ENCODE measurements at regions not wholly inside any gene's neighbourhood (a gene's known extent, or its start where the extent isn't known, plus 50 kb on each side); places are given as distances from the start of the nearest gene placed in this dataset.
"Not testable (repeated sequence)": the region's sequence is repeated elsewhere in the genome, so short reads cannot be mapped to it uniquely, and the experiment has no call there.

DNA sequence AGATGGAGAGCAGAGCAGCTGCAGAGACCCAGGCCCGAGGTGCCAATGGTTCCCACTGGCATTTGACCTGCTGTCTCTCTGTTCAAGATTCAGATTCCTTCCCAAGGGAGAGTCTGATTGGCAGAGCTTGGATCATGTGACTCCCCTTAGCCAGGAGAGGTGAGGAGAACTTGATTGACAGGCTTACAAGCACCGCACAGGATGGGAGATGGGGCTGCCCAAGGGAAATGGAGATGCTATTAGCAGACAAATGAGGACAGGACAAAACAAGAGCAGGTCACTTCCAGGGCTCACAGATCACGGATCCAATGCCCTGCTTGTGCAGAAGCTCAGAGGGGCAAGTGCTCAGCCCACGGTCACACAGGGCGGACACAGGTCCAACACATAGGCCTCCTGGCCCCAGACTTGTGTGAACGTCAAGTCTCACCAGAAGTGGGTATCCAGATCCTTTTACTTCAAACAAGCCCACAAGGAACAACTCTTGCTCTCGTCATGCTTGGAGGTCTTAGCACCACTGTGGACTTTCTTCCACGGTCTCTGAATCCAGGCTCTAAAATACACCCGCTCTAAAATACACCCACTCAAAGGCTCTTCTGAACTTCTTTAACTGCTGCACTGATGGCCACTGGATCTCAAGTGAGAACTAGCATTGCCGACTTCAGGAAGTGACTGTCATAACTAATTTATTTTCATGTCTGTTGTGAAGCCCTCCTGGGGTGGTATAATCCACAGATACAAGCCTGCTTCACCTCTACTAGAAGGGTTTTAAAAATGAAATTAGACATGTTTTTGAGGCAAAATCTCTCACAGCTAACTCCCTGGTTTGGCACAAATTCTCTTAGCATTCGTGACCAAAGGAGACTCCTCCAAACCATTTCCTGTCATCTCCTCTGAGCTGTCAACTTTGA is 274.9 kb downstream of the RRAGC start:
- H3K36me3 ChIP-seq (ENCODE audit: control insufficient read depth in 1 of 2, insufficient read depth in 2 of 2, low read length in 2 of 2), result no peaks in the 10 kb centered on the region
- no peak overlapping the region for H3K27ac ChIP-seq (ENCODE audit: low read length)
- peaks cover 0 to 6% of the 10 kb centered on the region in 2 donors for H3K4me1 ChIP-seq (ENCODE audit: control insufficient read depth in 1 of 2, insufficient read depth in 2 of 2, low read length in 2 of 2)
- no peak overlapping the region for H3K4me3 ChIP-seq (ENCODE audit: low read depth in 1 of 2, low read length in 2 of 2)
- peaks cover 2% of the 10 kb centered on the region for H3K27me3 ChIP-seq (ENCODE audit: low read depth, low read length)
- H3K9me3 ChIP-seq (ENCODE audit: control insufficient read depth in 1 of 2, low read length in 2 of 2), result no peaks in the 10 kb centered on the region

DNA sequence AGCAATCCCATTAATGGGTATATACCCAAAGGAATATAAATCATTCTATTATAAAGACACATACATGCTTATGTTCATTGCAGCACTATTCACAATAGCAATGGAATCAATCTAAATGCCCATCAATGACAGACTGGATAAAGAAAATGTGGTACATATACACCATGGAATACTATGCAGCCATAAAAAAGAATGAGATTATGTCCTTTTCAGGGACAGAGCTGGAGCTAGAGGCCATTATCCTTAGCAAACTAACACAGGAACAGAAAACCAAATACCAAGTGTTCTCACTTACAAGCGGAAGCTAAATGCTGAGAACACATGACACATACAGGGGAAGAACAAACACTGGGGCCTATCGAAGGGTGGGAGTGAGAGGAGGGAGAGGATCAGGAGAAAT is 276.3 kb downstream of the RRAGC start:
- not testable (repeated sequence) for H3K27me3 ChIP-seq (ENCODE audit: low read depth, low read length); H3K36me3 ChIP-seq (ENCODE audit: control insufficient read depth in 1 of 2, insufficient read depth in 2 of 2, low read length in 2 of 2); H3K9me3 ChIP-seq (ENCODE audit: control insufficient read depth in 1 of 2, low read length in 2 of 2); H3K27ac ChIP-seq (ENCODE audit: low read length); H3K4me3 ChIP-seq (ENCODE audit: low read depth in 1 of 2, low read length in 2 of 2)
- peaks cover 0 to 13% of the 10 kb centered on the region in 2 donors for H3K4me1 ChIP-seq (ENCODE audit: control insufficient read depth in 1 of 2, insufficient read depth in 2 of 2, low read length in 2 of 2)

DNA sequence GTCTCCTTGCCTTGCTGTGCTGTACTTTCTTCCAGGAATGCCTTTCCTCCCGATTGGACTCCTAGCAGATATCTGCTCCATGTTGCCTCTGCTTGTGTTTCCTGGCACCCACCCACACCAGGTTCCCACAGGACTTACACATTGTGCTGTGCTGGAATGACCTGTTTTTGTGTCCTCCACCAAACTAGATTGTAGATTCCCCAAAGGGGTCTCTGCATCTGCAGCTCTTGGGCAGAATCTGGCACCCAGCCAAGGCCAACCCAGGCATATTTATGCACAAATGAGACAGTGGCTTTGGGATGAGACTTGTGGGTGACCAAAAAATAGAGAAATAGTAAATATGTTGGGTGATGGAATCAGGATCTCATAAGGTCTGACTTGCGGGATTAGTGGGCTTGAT is 278.2 kb downstream of the RRAGC start:
- no peak overlapping the region for H3K4me3 ChIP-seq (ENCODE audit: low read depth in 1 of 2, low read length in 2 of 2)
- H3K27ac ChIP-seq (ENCODE audit: low read length), result no peak overlapping the region
- peaks cover 0 to 11% of the 10 kb centered on the region in 2 donors for H3K4me1 ChIP-seq (ENCODE audit: control insufficient read depth in 1 of 2, insufficient read depth in 2 of 2, low read length in 2 of 2)
- H3K27me3 ChIP-seq (ENCODE audit: low read depth, low read length), result peaks cover 19% of the 10 kb centered on the region
- no peaks in the 10 kb centered on the region for H3K36me3 ChIP-seq (ENCODE audit: control insufficient read depth in 1 of 2, insufficient read depth in 2 of 2, low read length in 2 of 2)
- no peaks in the 10 kb centered on the region for H3K9me3 ChIP-seq (ENCODE audit: control insufficient read depth in 1 of 2, low read length in 2 of 2)

DNA sequence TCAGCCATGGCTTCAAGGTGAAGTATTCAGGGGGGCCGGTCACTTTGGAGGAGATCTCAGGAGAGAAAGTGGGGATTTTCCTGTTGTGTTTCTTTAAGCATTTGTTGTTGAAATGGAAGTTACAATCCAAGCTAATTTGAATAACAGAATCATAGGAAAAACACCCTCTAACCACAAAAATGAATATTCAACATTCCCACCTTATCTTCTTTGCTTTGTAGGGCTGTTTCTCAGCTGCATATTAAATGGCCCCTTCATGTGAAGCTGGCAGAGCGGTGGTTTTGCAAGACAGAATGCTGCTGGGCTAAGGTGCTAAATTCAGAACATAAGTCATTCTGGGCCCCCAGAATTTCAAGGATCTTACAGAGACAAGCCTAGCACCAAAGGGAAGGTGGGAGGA is 279.0 kb downstream of the RRAGC start:
- Histone ChIP-seq H3K27me3 (ENCODE audit: low read depth, low read length) (peaks cover 19% of the 10 kb centered on the region), H3K4me1 (ENCODE audit: control insufficient read depth in 1 of 2, insufficient read depth in 2 of 2, low read length in 2 of 2) (peaks cover 0 to 11% of the 10 kb centered on the region in 2 donors), H3K9me3 (ENCODE audit: control insufficient read depth in 1 of 2, low read length in 2 of 2) (no peaks in the 10 kb centered on the region), H3K4me3 (ENCODE audit: low read depth in 1 of 2, low read length in 2 of 2) (no peak overlapping the region), H3K27ac (ENCODE audit: low read length) (no peak overlapping the region), H3K36me3 (ENCODE audit: control insufficient read depth in 1 of 2, insufficient read depth in 2 of 2, low read length in 2 of 2) (no peaks in the 10 kb centered on the region)

DNA sequence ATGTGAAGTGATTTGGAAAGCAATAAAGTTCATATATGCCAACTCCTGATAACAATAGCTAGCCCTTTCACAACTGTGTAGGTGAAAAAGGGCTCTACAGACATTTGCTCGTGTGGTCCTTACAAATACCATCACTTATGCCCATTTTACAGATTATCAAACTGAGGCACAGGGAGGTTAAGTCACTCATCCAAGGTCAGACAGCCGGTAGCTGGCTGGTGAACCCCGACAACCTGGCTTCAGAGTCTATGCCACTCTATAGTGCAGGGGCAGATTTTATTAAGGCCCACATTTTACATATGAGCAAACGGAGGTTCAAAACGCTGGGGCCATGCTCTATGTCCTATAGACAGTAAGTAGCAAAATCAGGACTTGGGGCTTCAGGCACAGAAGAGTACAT is 280.5 kb downstream of the RRAGC start:
- no peak overlapping the region for H3K27ac ChIP-seq (ENCODE audit: low read length)
- peaks cover 0 to 11% of the 10 kb centered on the region in 2 donors for H3K4me1 ChIP-seq (ENCODE audit: control insufficient read depth in 1 of 2, insufficient read depth in 2 of 2, low read length in 2 of 2)
- H3K9me3 ChIP-seq (ENCODE audit: control insufficient read depth in 1 of 2, low read length in 2 of 2), result no peaks in the 10 kb centered on the region
- peaks cover 19% of the 10 kb centered on the region for H3K27me3 ChIP-seq (ENCODE audit: low read depth, low read length)
- H3K4me3 ChIP-seq (ENCODE audit: low read depth in 1 of 2, low read length in 2 of 2), result no peak overlapping the region
- no peaks in the 10 kb centered on the region for H3K36me3 ChIP-seq (ENCODE audit: control insufficient read depth in 1 of 2, insufficient read depth in 2 of 2, low read length in 2 of 2)

DNA sequence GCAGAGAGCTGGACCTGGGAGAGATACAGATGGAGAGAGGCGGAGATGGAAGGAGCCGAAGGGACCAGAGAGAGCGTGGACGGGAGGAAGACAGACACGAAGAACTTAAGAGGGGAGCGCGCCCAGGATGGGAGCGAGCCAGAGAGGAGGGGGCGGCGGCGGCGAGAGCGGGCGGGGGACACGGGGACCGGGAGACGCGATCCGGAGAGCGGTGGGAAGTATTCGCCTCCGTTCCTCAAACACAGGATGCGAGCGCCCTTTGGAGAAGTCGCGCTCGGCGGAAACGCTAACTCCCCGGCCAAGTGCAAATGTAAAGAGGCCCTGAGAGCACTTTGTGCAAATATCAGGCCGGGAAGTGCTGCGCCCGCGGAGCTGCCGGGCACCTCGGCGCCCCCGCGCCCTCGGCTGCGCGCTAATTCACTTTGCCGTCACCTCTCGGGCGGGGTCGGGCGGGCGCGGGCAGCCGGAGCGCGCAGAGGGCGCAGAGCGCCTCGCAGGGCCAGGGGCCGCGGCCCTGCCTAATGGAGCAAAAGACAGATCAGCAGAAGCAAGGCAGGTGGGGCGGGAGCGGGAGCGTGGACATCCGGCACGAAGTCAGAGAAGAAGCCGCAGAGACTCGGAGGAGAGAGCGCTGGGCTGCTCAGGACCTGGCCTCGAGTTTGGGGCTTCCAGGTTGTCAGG is 281.2 kb downstream of the RRAGC start:
- H3K36me3 ChIP-seq (ENCODE audit: control insufficient read depth in 1 of 2, insufficient read depth in 2 of 2, low read length in 2 of 2), result no peaks in the 10 kb centered on the region
- H3K9me3 ChIP-seq (ENCODE audit: control insufficient read depth in 1 of 2, low read length in 2 of 2), result no peaks in the 10 kb centered on the region
- peaks cover 0 to 11% of the 10 kb centered on the region in 2 donors for H3K4me1 ChIP-seq (ENCODE audit: control insufficient read depth in 1 of 2, insufficient read depth in 2 of 2, low read length in 2 of 2)
- H3K27me3 ChIP-seq (ENCODE audit: low read depth, low read length), result peaks cover 19% of the 10 kb centered on the region
- no peak overlapping the region for H3K27ac ChIP-seq (ENCODE audit: low read length)
- peak overlapping the region in 1 of 2 donors; percentile 29 for H3K4me3 ChIP-seq (ENCODE audit: low read depth in 1 of 2, low read length in 2 of 2)

DNA sequence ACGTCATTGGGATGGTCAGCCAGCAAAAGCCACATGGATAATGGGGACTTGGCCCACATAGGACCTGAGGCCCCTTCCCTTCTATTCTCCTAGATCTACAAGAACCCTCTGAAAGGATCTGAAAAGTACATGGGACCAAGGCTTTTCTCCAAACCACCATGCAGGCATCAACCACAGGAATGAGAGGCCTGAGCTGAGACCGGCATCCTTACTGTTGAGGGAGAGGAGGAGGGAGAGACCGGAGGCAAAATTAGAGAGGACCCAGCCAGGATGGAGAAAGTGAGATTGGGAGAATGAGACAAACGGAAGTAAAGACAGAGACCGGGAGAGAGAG is 281.7 kb downstream of the RRAGC start:
- Histone ChIP-seq H3K27ac (ENCODE audit: low read length) (no peak overlapping the region), H3K9me3 (ENCODE audit: control insufficient read depth in 1 of 2, low read length in 2 of 2) (no peaks in the 10 kb centered on the region), H3K4me1 (ENCODE audit: control insufficient read depth in 1 of 2, insufficient read depth in 2 of 2, low read length in 2 of 2) (peaks cover 0 to 11% of the 10 kb centered on the region in 2 donors), H3K27me3 (ENCODE audit: low read depth, low read length) (peaks cover 19% of the 10 kb centered on the region), H3K36me3 (ENCODE audit: control insufficient read depth in 1 of 2, insufficient read depth in 2 of 2, low read length in 2 of 2) (no peaks in the 10 kb centered on the region), H3K4me3 (ENCODE audit: low read depth in 1 of 2, low read length in 2 of 2) (peak overlapping the region in 1 of 2 donors; percentile 29)

DNA sequence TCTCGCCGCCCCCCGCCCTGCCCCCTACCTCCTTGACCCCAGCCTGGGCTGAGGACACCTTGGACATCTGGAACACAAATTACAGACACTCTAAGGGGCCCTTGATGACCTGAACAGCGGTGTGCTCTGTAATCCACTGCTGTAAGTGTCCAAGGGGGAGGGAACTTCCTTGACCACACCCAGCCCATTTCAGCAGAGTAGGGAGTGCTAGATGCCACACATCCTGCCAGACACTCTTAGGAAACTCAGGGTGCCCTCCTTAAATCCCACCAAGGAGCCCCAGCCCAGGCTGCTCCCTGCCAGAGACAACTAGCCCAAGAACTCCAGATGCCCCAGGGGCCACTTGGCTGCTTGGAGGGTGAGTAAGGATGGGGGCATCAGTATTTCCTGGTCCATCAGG is 282.2 kb downstream of the RRAGC start:
- Histone ChIP-seq H3K36me3 (ENCODE audit: control insufficient read depth in 1 of 2, insufficient read depth in 2 of 2, low read length in 2 of 2) (no peaks in the 10 kb centered on the region), H3K27ac (ENCODE audit: low read length) (no peak overlapping the region), H3K4me3 (ENCODE audit: low read depth in 1 of 2, low read length in 2 of 2) (no peak overlapping the region), H3K9me3 (ENCODE audit: control insufficient read depth in 1 of 2, low read length in 2 of 2) (no peaks in the 10 kb centered on the region), H3K4me1 (ENCODE audit: control insufficient read depth in 1 of 2, insufficient read depth in 2 of 2, low read length in 2 of 2) (peaks cover 0 to 11% of the 10 kb centered on the region in 2 donors), H3K27me3 (ENCODE audit: low read depth, low read length) (peaks cover 19% of the 10 kb centered on the region)

DNA sequence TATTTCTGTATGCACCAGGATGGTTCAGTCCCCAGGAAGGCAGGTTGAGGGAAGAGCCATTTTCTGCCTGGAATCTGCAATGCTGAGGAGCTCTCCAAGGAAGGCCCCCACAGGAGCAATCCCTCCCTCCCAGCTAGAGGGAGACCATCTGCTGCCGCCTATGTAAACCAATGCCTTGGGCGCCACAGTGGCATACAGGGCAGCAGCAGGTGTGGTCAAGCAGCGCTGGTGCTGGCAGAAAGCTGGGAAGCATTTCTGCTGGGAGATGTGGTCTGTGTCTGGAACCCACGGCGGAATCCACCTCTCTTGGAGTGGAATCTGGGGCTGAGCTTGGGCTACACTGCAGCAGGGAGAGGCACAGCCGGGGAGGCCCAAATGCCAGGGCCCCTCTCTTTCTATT is 283.3 kb downstream of the RRAGC start:
- H3K27me3 ChIP-seq (ENCODE audit: low read depth, low read length), result peaks cover 19% of the 10 kb centered on the region
- no peak overlapping the region for H3K4me3 ChIP-seq (ENCODE audit: low read depth in 1 of 2, low read length in 2 of 2)
- peaks cover 0 to 18% of the 10 kb centered on the region in 2 donors for H3K4me1 ChIP-seq (ENCODE audit: control insufficient read depth in 1 of 2, insufficient read depth in 2 of 2, low read length in 2 of 2)
- H3K27ac ChIP-seq (ENCODE audit: low read length), result no peak overlapping the region
- H3K36me3 ChIP-seq (ENCODE audit: control insufficient read depth in 1 of 2, insufficient read depth in 2 of 2, low read length in 2 of 2), result no peaks in the 10 kb centered on the region
- H3K9me3 ChIP-seq (ENCODE audit: control insufficient read depth in 1 of 2, low read length in 2 of 2), result no peaks in the 10 kb centered on the region

DNA sequence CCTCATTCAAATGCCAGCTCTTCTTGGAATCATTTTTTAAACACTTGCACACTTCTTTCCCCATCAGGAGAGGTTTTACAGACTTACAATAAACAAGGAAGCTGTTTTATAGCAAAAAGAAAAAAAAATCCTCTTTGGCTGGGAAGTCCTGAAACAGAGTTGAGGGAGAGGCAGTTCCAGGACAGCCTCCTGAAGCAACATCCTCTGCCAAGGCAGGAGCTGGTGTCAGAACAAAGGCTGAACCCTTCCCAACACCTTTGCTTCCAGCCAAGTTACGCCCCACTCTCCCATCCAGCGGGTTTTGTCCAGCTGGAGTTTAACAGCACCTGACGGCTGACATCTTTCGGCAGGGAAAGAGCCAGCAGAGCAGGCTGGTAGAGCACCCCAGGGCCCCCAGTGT is 287.8 kb downstream of the RRAGC start:
- Histone ChIP-seq H3K4me1 (ENCODE audit: control insufficient read depth in 1 of 2, insufficient read depth in 2 of 2, low read length in 2 of 2) (peaks cover 0 to 6% of the 10 kb centered on the region in 2 donors), H3K9me3 (ENCODE audit: control insufficient read depth in 1 of 2, low read length in 2 of 2) (no peaks in the 10 kb centered on the region), H3K36me3 (ENCODE audit: control insufficient read depth in 1 of 2, insufficient read depth in 2 of 2, low read length in 2 of 2) (no peaks in the 10 kb centered on the region), H3K27me3 (ENCODE audit: low read depth, low read length) (no peaks in the 10 kb centered on the region), H3K4me3 (ENCODE audit: low read depth in 1 of 2, low read length in 2 of 2) (no peak overlapping the region), H3K27ac (ENCODE audit: low read length) (no peak overlapping the region)

DNA sequence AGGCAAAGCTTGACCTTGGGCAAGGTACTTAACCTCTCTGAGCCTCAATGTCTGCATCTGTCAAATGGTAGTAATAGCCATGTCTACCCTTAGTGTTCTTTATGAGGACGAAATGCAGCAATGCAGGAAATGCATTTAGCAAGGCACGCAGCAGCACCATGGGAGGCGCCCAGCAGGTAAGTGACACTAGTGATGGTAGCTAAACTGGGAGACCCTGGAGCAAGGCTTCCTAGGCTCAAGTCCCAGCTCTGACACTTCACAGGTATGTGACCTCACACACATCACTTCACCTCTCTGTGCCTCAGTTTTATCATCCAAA is 289.0 kb downstream of the RRAGC start:
- no peak overlapping the region for H3K27ac ChIP-seq (ENCODE audit: low read length)
- no peaks in the 10 kb centered on the region for H3K27me3 ChIP-seq (ENCODE audit: low read depth, low read length)
- no peaks in the 10 kb centered on the region for H3K36me3 ChIP-seq (ENCODE audit: control insufficient read depth in 1 of 2, insufficient read depth in 2 of 2, low read length in 2 of 2)
- H3K4me1 ChIP-seq (ENCODE audit: control insufficient read depth in 1 of 2, insufficient read depth in 2 of 2, low read length in 2 of 2), result peaks cover 0 to 6% of the 10 kb centered on the region in 2 donors
- H3K4me3 ChIP-seq (ENCODE audit: low read depth in 1 of 2, low read length in 2 of 2), result no peak overlapping the region
- H3K9me3 ChIP-seq (ENCODE audit: control insufficient read depth in 1 of 2, low read length in 2 of 2), result no peaks in the 10 kb centered on the region
